Endothelial cell of umbilical vein (primary cell): ENCODE measurements at regions not wholly inside any gene's neighbourhood (a gene's known extent, or its start where the extent isn't known, plus 50 kb on each side); places are given as distances from the start of the nearest gene placed in this dataset.

ENCODE experiments used
- BruUV-seq: library from RNA; stranded (reverse); fragments of 400-500 nt; replicated peaks from 2 replicates; lab custom pipeline; 2021; lab: Mats Ljungman, UMichigan
- CTCF ChIA-PET: fragments of 300-600, 350-600 bp; sonication (Branson Sonifier 250); formaldehyde crosslinking; loops from one replicate; lab custom pipeline; 2021; ENCODE audit warnings: antibody characterized with exemption, inconsistent platforms; lab: Charles Lee
- POLR2A ChIA-PET: fragments of 300-600, 350-600 bp; sonication (Branson Sonifier 250); formaldehyde crosslinking; loops from one replicate; lab custom pipeline; 2021; ENCODE audit warnings: antibody characterized with exemption, inconsistent platforms; lab: Charles Lee
- DNase-seq: peaks from one replicate; pipeline ENCODE4 v3.0.0-alpha.2; 2011; ENCODE audit warnings: low read depth, low spot score
- FAIRE-seq: peaks from 2 replicates; lab custom pipeline; 2011; peaks lifted over from hg19 to GRCh38; lab: Jason Lieb, UNC
- H2AFZ ChIP-seq: 2 replicates; pipeline ENCODE4 v1.6.0; 2012; ENCODE audit warnings: low read depth, low read length, control low read depth, inconsistent platforms
- H3K27ac ChIP-seq: 2 replicates; pipeline ENCODE4 v1.5.1; 2011; ENCODE audit warnings: low read depth, mild to moderate bottlenecking, control low read depth, low read length, moderate library complexity; ENCODE audit not compliant: insufficient read depth
- H3K27me3 ChIP-seq, 2 experiments: 2 replicates each; pipeline versions ENCODE4 v1.6.0 to v1.6.1; 2011; ENCODE audit warnings: low read length in 2 of 2, mixed read lengths in 1 of 2; ENCODE audit not compliant: control insufficient read depth in 2 of 2, insufficient read depth in 2 of 2
- H3K36me3 ChIP-seq, 2 experiments: 2 replicates in 1 of 2; 3 replicates in 1 of 2; pipeline ENCODE4 v1.5.1; 2011; ENCODE audit warnings: low read length in 2 of 2, mild to moderate bottlenecking in 1 of 2, moderate library complexity in 1 of 2; ENCODE audit not compliant: control insufficient read depth in 2 of 2, insufficient read depth in 2 of 2; ENCODE audit errors: extremely low read depth in 1 of 2
- H3K4me1 ChIP-seq: 3 replicates; pipeline ENCODE4 v1.5.1; 2011; ENCODE audit warnings: mild to moderate bottlenecking, low read length; ENCODE audit not compliant: control insufficient read depth, insufficient read depth; ENCODE audit errors: extremely low read depth
- H3K4me2 ChIP-seq: 2 replicates; pipeline ENCODE4 v1.6.1; 2011; ENCODE audit warnings: low read length, control low read depth, mixed read lengths; ENCODE audit not compliant: insufficient read depth
- H3K4me3 ChIP-seq, 3 experiments: fragments of 200-600 bp in 1 of 3; sonication (generic), shearing (Covaris generic) in 1 of 3; replicated peaks in 1 of 3; 2 replicates each; pipeline ENCODE4 v1.5.1; 2011 to 2016; ENCODE audit warnings: control low read depth in 3 of 3, low read length in 3 of 3, mild to moderate bottlenecking in 2 of 3, inconsistent platforms in 1 of 3, low read depth in 1 of 3, moderate library complexity in 1 of 3; ENCODE audit not compliant: insufficient read depth in 1 of 3
- H3K79me2 ChIP-seq: 2 replicates; pipeline ENCODE4 v1.6.0; 2012; ENCODE audit warnings: low read length, inconsistent platforms; ENCODE audit not compliant: control insufficient read depth, insufficient read depth
- H3K9ac ChIP-seq: replicated peaks from 2 replicates; pipeline ENCODE3; 2011; ENCODE audit warnings: low read length, control low read depth; ENCODE audit not compliant: insufficient read depth; ENCODE audit errors: extremely low read depth
- H3K9me1 ChIP-seq: replicated peaks from 3 replicates; pipeline ENCODE4 v1.6.0; 2011; ENCODE audit warnings: mild to moderate bottlenecking, low read length; ENCODE audit not compliant: control insufficient read depth, insufficient read depth; ENCODE audit errors: extremely low read depth
- H3K9me3 ChIP-seq: replicated peaks from 2 replicates; pipeline ENCODE4 v1.5.1; 2012; ENCODE audit warnings: low read length, inconsistent platforms; ENCODE audit not compliant: control insufficient read depth, insufficient read depth
- H4K20me1 ChIP-seq: replicated peaks from 2 replicates; pipeline ENCODE3; 2011; ENCODE audit warnings: mild to moderate bottlenecking, low read length; ENCODE audit not compliant: control insufficient read depth, insufficient read depth; ENCODE audit errors: extremely low read depth
- CTCF ChIP-seq, 2 donors: IDR thresholded peaks; 1 replicate in 1 of 2; 2 replicates in 1 of 2; pipeline ENCODE4 v1.5.1; 2011; ENCODE audit warnings: low read length in 2 of 2, mild to moderate bottlenecking in 2 of 2, moderate library complexity in 2 of 2, control low read depth in 1 of 2, inconsistent platforms in 1 of 2, low read depth in 1 of 2; ENCODE audit not compliant: insufficient read depth in 1 of 2; ENCODE audit errors: extremely low read depth in 1 of 2
- EZH2 ChIP-seq: IDR thresholded peaks from 2 replicates; pipeline ENCODE4 v1.6.1; 2012; ENCODE audit warnings: borderline replicate concordance, low read depth, mild to moderate bottlenecking, moderate library complexity, low read length, inconsistent platforms; ENCODE audit not compliant: severe bottlenecking
- FOS ChIP-seq: IDR thresholded peaks from 2 replicates; pipeline ENCODE4 v1.6.1; 2011; ENCODE audit warnings: mild to moderate bottlenecking, low read length, moderate library complexity, borderline replicate concordance; ENCODE audit not compliant: insufficient read depth
- GATA2 ChIP-seq: IDR thresholded peaks from 2 replicates; pipeline ENCODE4 v1.7.0; 2011; ENCODE audit warnings: low read depth, mild to moderate bottlenecking, moderate library complexity, mixed read lengths, low read length; ENCODE audit not compliant: insufficient read length, insufficient read depth
- JUN ChIP-seq: IDR thresholded peaks from 2 replicates; pipeline ENCODE4 v1.6.1; 2011; ENCODE audit warnings: borderline replicate concordance, low read depth; ENCODE audit not compliant: insufficient read length, insufficient read depth
- MAX ChIP-seq: IDR thresholded peaks from 2 replicates; pipeline ENCODE4 v1.6.1; 2011; ENCODE audit not compliant: insufficient read depth, insufficient read length
- POLR2AphosphoS5 ChIP-seq: IDR thresholded peaks from 2 replicates; pipeline ENCODE4 v1.6.1; 2012; ENCODE audit warnings: low read depth, mild to moderate bottlenecking, control low read depth, low read length, moderate library complexity; ENCODE audit not compliant: insufficient read depth
- dilution Hi-C: fragments of 300-500 bp; cut with MboI; formaldehyde crosslinking; loops from one replicate; pipeline ENCODE4 v1.15.0; 2019; ENCODE audit warnings: low sequenced_read_pairs; ENCODE audit not compliant: extremely low pct_ligation_motif_present
- intact Hi-C: fragments of 100-400 bp; cut with micrococcal nuclease; formaldehyde crosslinking; loops from one replicate; pipeline ENCODE4 v1.10.0; 2022

GRCh38 chr4:56219447-56219846 lies 167.8 kb downstream of the AASDH start:
- no peak overlapping the region for H2AFZ ChIP-seq
- no peak overlapping the region for H3K4me2 ChIP-seq
- no peak overlapping the region for H3K9ac ChIP-seq
- FAIRE-seq (no peak), DNase-seq (no peak)
- H3K4me3 ChIP-seq = no peak overlapping the region
- no peaks in the 10 kb centered on the region for H3K79me2 ChIP-seq
- H3K36me3 ChIP-seq = no peaks in the 10 kb centered on the region
- H3K9me1 ChIP-seq = no peaks in the 10 kb centered on the region
- no TSS peak for BruUV-seq
- no peak for TF ChIP-seq CTCF (IDR thresholded peaks at IDR 0.05; ENCODE audit: extremely low read depth in 1 of 2, insufficient read depth in 1 of 2, low read depth in 1 of 2, low read length in 2 of 2)
- ChIA-PET POLR2A (no interaction called here), CTCF (no interaction called here)
- dilution Hi-C loops = no loop called here
- H3K4me1 ChIP-seq = peaks cover 4% of the 10 kb centered on the region
- no peaks in the 10 kb centered on the region for H3K27me3 ChIP-seq
- intact Hi-C loops = no loop called here
- H4K20me1 ChIP-seq = no peaks in the 10 kb centered on the region
- H3K9me3 ChIP-seq = no peaks in the 10 kb centered on the region
- no peak overlapping the region for H3K27ac ChIP-seq

GRCh38 chr4:56218230-56218895 lies 168.9 kb downstream of the AASDH start:
- dilution Hi-C loops = no loop called here
- CTCF ChIA-PET = no interaction called here
- no peak for FAIRE-seq

More at GRCh38 chr4:56218230-56218895, 168.9 kb downstream of the AASDH start:
- H3K9me1 ChIP-seq = no peaks in the 10 kb centered on the region
- no peaks in the 10 kb centered on the region for H3K27me3 ChIP-seq
- H3K4me1 ChIP-seq = peaks cover 4% of the 10 kb centered on the region
- H4K20me1 ChIP-seq = no peaks in the 10 kb centered on the region
- BruUV-seq = no TSS peak
- no peaks in the 10 kb centered on the region for H3K9me3 ChIP-seq
- no peak overlapping the region for H3K4me3 ChIP-seq
- intact Hi-C loops = no loop called here
- H2AFZ ChIP-seq = no peak overlapping the region
- no peaks in the 10 kb centered on the region for H3K79me2 ChIP-seq
- POLR2A ChIA-PET = no interaction called here
- DNase-seq = no peak
- H3K9ac ChIP-seq = no peak overlapping the region
- no peak for TF ChIP-seq MAX
- TF ChIP-seq FOS = no peak
- no peak for TF ChIP-seq EZH2
- no peak for TF ChIP-seq POLR2AphosphoS5
- no peak for TF ChIP-seq JUN
- TF ChIP-seq CTCF (IDR thresholded peaks at IDR 0.05; ENCODE audit: extremely low read depth in 1 of 2, insufficient read depth in 1 of 2, low read depth in 1 of 2, low read length in 2 of 2) = no peak
- TF ChIP-seq GATA2 = no peak
- no peak overlapping the region for H3K27ac ChIP-seq
- no peaks in the 10 kb centered on the region for H3K36me3 ChIP-seq
- H3K4me2 ChIP-seq = no peak overlapping the region
